ENCODE measurements at regions not wholly inside any gene's neighbourhood (a gene's known extent, or its start where the extent isn't known, plus 50 kb on each side); places are given as distances from the start of the nearest gene placed in this dataset.

DNA sequence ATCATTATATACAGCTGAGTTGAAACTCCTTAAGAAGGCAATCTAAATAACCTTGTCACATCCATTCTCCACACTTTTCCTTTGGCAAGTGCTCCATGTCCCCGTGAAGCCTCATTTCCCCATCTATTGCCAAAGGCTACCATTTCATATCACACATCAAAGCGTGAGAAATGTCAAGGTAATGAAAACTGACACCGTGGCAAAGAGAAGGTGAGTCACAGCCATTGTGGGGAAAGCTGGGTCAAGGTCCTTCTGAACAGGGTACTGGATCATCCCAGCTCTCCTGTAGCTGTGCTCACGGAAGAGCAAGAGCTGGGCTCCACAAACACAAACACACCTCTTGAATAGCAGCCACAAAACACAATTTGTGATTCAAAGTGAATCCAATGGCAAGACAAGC lies 58.2 kb upstream of the REG3G start:
- no peak for DNase-seq (ENCODE audit: low spot score)

GRCh38 chr2:78973630-78974029 lies 51.9 kb upstream of the REG3G start:
- DNase-seq (ENCODE audit: low spot score): no peak
